Amygdala (tissue), 56 donors: ENCODE measurements at regions not wholly inside any gene's neighbourhood (a gene's known extent, or its start where the extent isn't known, plus 50 kb on each side); places are given as distances from the start of the nearest gene placed in this dataset.

Experiments used
- DNase-seq, 56 donors: peaks; one replicate each; lab custom pipeline; 2025; lab: John Stamatoyannopoulos, UW

DNA sequence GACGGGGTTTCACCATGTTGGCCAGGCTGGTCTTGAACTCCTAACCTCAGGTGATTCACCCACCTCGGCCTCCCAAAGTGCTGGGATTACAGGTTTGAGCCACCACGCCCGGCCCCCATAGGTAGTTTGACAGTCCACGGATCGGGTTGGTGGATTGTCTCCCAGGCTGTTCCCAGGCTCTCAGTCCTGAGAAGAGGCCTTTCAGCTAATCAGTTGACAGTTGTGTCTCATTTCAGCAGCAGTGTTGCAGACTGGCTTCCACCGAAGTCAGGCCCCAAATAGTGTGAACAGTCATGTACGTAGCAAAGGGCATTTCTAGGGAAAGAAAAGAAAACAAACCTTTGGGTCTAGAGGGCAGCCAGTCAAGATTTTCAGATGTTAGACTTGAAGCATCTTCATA is 102.4 kb upstream of the TLR3 start:
- DNase-seq: no peak

DNA sequence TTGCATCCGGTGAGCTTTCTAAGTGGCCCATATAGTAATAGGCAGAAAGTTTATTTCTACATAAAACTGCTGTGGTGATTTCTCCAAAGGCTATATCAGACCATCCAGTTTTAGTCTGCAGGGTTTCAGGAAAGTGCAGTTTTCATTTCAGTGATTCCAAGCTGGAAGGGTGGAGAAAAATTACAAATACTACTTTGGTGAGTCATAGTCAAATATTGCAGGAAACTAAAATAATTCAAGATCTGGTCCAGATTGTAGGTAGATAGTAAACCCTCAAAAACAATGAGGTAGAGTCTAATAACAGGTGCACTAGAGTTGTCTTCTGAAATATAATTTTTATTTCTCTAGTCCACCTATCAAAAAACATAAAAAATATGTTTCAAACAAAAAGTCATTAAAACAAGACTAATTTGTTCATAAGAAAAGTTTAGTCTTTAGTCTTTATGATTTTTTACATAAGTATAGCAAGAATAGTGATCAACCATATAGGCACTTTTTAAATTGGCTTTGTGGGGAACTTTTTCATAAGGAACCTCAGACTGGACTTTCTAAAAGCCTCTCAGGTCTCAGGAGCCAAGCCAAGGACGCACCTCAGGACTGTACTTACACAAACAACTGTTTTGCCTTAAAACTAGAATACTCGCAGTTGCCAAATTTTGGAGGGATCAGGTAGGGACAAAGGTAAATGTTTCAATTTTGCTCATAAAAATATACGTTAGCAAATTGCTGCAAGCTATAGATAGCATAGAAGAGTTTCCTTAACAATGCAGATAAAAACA is 101.8 kb upstream of the TLR3 start:
- no peak for DNase-seq

DNA sequence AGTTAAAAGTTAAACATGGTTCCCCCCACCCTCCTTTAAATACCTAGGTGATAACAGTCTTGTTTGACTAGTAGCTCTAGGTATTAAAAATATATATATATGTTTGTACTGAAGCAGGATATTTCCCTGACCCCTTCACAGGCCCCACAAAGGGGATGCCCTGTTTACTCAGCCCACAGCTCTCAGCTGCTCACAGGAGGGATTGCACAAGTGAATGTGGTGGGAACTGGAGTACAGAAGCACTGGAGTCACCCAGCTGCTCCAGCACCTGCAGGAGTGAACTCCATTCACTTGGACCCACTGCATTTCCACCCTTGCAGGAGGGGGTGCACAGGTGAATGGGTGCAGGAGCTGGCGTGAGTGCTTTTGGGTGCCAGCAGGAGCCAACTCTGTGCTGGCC is 99.3 kb upstream of the TLR3 start:
- DNase-seq: no peak

- DNase-seq: no peak
Measured at GRCh38 chr4:185987961-185988627, 80.9 kb upstream of the TLR3 start.

GRCh38 chr4:185991770-185992169 is 77.2 kb upstream of the TLR3 start:
- no peak for DNase-seq

- no peak for DNase-seq
Measured at GRCh38 chr4:185992585-185992984, 76.4 kb upstream of the TLR3 start.

DNA sequence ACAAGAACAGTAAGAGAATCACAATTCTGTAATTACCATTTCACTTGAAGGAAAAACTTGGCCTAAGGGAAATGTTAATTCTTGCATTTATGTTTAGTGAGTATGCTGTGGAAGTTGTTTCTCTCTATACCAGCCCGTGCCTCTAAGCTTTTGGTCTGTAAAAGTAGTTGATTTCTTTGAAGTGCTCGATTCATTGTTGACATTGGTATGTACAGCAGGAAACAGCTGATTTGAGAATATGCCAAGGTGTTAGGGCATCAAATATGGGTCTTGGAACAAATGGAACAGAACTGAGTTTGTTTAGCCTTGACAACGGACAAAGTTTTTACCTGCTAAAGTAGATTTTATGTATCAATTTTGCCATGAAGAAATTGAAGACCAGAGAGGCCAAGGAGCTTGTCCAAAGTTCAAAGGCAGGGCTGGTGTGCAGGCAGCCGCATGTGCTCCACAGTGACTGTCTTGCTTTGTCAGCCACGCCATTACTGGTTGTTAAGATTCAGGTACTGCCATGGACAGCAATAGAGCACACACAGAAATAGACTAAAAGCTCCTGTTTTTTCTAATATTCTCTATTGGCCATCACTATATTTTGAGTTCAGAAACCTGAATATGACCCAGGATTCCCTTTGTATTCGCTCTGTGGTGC is 75.5 kb upstream of the TLR3 start:
- DNase-seq: no peak

GRCh38 chr4:185994750-185995149 is 74.2 kb upstream of the TLR3 start:
- DNase-seq: no peak

GRCh38 chr4:185995665-185996064 is 73.3 kb upstream of the TLR3 start:
- DNase-seq: no peak

DNA sequence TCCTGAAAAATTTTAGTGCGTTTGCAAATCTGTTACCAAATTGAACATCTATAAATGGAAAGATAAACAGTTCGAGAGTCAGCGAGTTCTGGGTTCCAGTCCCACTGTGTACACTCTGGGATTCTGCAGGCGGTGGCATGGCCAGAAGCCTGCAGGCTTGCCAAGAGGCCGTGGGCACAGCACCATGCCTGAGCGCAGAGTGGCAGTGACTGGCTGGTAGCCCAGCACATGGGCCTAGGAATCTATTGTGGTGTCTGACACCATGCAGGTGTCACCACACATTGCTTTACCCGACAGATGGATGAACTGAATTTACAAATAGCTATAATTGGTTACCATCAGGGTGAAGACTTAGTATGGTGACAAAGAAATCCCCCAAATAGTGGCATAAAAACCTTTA is 71.7 kb upstream of the TLR3 start:
- DNase-seq: peak in 4 of 56 donors; percentile 2 to 8 (median 8)

- no peak for DNase-seq
Measured at GRCh38 chr4:185998791-185999190, 70.2 kb upstream of the TLR3 start.

- no peak for DNase-seq
Measured at GRCh38 chr4:185999207-185999606, 69.7 kb upstream of the TLR3 start.

DNA sequence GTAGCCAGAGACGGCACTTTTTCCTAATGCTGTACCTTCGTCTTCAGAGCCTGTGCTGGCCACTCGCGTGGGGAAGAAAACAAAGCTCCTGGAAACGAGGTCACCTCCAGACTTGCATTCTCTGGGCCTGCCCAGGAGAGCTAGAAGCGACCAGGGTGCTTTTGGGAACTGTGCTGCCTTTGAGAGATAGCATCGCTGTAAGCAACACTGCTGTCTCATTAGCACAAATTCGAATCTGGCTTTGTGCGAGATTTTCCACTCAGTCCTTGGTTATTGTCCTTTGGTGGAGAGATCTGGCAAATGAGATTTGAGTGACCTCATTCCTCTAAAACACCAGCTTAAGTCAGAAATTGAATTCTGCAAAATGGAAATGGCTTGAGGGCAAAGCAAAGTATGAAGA is 66.1 kb upstream of the TLR3 start:
- no peak for DNase-seq

DNA sequence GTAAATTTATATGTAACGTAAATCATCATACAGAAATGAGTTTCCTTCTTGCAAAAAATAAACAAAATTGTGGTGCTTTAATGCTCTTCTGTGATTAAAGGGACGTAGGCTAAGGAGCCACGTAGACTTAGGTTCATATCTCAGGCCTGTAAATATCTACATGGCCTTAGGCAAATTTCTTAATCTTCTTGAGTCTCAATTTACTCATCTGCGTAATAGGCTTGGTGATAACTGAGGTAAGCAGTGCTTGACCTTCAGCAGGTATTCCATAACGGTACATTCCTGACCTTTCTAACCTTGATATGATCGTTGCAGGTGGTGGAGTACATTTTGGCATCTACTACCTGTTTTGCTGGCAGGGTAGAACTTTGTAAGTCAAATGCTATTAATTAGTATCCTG is 65.2 kb upstream of the TLR3 start:
- no peak for DNase-seq

- DNase-seq: no peak
Measured at GRCh38 chr4:186008057-186008456, 60.9 kb upstream of the TLR3 start.

DNA sequence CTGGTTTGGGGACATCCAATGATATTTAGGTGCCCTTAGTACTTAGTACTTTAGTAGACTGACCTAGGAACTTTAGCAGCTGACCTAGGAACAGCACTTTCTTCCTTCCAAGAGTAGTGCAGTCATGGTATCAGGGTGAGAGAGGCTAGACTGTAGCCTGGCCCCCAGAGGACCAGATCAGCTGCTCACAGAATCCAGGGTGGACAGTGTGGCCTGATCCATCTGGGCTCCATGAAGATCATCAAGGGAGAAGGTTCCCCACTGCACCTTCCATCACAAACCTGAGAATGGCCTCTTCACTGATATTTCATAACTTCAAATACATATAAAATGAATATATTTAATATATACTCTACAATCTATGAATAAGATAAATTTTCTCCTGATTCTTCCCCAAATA is 59.0 kb upstream of the TLR3 start:
- DNase-seq: no peak

GRCh38 chr4:186010821-186011220 is 58.1 kb upstream of the TLR3 start:
- no peak for DNase-seq

- DNase-seq: no peak
Measured at GRCh38 chr4:186012071-186012470, 56.9 kb upstream of the TLR3 start.

GRCh38 chr4:186013419-186014186 is 55.4 kb upstream of the TLR3 start:
- DNase-seq: no peak

DNA sequence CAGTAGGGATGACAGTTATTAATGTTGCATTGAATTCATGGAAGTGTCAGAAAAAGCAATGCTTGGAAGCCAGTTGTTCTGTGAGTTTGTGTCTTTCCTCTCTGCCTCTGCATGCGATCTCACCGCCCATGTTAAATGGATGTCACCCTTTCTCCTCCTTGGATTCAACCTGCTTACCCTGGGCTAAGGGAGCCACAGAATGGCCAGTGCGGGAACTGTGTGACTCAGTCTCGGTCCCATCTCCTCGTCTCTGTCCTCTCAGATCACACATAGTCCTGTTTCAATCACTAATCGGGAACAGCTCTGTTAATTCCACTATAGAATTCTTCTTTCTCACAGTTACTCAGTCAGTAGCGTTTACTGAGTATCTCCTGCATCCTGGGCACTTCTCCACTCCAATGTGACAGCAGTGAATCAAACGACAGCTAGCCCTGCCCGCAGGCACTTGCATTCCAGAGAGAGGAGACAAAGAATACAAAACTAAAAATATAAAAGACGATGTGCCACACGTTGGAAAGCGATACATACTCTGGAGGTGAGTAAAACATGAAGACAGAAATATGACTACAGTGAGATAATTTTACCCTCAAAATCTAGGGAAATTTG is 53.6 kb upstream of the TLR3 start:
- DNase-seq: no peak

GRCh38 chr4:186016796-186017195 is 52.2 kb upstream of the TLR3 start:
- no peak for DNase-seq
